Stimulated activated CD4-positive, alpha-beta T cell treated with anti-CD3 and anti-CD28 coated beads, Interleukin-2, amount 100 ng/mL, for 48 hours (primary cell): ENCODE measurements at regions not wholly inside any gene's neighbourhood (a gene's known extent, or its start where the extent isn't known, plus 50 kb on each side); places are given as distances from the start of the nearest gene placed in this dataset.

ENCODE experiments used
- DNase-seq, 2 donors: peaks; one replicate each; pipeline ENCODE4 v3.0.0-alpha.2; 2020

DNA sequence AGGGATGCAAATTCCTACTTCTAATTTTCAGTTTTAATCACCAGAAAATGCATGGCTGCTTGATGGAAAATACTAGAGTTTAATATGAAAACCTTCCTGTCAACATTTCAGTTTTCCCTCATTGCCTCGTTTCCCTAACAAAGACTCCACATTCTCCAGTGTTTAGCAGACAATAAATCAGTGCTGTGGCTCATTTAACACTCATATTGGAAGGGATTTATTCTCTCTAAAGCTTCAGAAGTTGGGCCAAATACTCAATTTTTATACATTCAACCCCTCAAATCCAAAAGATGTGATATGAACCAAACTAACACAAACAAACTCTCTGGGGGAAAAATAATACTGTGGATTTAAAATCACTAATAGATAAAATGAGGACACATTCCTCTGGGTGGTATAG, 482.5 kb downstream of the FLRT2 start:
- no peak for DNase-seq

GRCh38 chr14:86003998-86004397, 474.1 kb downstream of the FLRT2 start:
- DNase-seq: no peak

DNA sequence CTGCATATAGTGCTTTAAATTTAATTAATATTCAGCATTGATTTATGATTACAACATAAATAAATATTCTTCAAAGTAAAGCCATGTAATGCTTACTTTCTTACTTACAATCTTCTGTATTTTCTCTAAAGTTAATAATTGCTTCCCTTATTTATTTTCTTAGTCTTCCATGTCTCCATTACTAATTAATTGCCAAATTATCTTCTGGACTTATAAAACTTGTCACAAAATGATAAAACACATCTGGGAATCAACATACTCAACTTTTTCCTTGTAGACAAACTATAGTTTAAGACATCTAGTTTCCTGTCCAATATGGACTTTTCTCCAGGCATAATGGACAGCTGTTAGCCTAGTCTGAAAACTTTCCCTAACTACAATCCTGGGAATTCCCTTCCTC, 466.6 kb downstream of the FLRT2 start:
- DNase-seq: no peak

- no peak for DNase-seq
These were observed 461.2 kb downstream of the FLRT2 start for GRCh38 chr14:85991156-85991555.

GRCh38 chr14:85987907-85988306, 458.0 kb downstream of the FLRT2 start:
- no peak for DNase-seq

DNA sequence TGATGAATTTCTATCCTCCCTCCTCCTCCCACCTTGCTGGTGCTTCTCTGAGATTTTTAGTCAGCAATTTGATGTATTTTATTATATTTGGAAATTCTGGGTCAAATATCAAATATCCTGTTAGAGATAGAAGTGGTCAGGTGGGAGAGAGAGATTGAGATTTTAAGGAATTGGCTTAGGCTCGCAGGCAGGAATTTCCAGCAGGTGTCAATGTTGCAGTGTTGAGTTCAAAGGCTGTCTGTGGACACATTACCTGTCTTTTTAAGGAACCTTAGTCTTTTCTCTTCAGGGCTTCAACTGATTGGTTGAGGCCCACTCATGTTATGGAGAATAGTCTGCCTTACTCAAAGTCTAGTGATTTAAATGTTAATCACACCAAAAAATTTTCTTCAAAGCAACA, 457.3 kb downstream of the FLRT2 start:
- no peak for DNase-seq

GRCh38 chr14:85978582-85979250, 448.8 kb downstream of the FLRT2 start:
- no peak for DNase-seq

GRCh38 chr14:85974602-85975001, 444.7 kb downstream of the FLRT2 start:
- no peak for DNase-seq

DNA sequence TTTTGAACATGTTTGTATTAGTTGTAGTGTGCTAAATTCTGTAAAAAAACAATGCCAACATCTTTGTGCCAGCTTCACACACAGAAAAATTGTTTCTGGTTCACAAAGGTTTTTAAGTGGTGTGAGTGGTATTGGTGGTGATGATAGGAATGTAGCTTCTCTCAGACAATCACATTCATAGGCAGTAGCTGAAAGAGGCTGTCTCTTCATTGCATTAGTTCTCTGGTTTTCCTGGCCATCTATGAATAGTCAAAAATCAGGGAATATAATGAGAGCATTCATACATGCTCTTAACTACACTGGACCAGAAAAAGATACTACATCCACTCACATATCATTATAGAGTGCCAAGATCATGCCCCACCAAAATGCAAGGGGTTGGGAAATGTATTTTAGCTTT, 433.5 kb downstream of the FLRT2 start:
- no peak for DNase-seq

DNA sequence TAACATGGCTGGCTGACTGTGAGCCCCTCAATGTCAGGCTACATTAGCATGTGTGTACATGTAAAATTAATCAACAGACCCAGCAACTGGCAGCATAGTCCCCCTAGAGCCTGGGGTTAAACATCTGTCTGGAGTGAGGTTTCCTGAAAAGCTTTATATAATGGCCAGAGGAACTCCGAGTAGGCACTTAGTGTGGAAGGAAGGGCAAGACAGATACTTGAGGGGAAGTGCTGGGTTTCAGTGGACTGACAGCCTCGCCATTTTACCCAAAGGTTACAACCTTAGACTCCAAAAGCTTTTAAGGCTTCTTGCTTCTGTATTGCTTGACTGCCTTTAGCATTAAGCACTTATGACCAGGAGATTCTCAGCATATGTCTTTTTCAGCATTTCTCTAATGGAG, 430.8 kb downstream of the FLRT2 start:
- DNase-seq: no peak

GRCh38 chr14:85959063-85959462, 429.1 kb downstream of the FLRT2 start:
- no peak for DNase-seq

DNA sequence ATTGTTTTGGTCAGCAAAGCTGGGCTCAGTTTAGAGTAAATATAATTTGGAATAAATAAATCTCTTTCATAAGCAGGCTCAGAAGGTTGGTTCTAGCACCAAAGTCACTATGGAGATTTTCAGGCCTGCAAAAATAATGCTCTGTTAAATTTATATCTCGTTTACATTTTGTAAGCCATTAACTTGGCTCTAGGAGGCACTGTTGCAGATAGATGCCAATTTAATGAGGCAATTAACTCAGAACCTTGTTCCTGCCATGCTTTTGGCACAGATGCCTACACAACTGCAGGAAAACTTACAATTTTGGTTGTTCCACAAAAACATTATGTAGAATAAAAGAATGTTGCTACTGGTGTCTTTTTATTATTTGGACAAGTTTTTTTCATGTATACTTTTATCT, 428.1 kb downstream of the FLRT2 start:
- DNase-seq: no peak

GRCh38 chr14:85953265-85953664, 423.3 kb downstream of the FLRT2 start:
- DNase-seq: no peak

DNA sequence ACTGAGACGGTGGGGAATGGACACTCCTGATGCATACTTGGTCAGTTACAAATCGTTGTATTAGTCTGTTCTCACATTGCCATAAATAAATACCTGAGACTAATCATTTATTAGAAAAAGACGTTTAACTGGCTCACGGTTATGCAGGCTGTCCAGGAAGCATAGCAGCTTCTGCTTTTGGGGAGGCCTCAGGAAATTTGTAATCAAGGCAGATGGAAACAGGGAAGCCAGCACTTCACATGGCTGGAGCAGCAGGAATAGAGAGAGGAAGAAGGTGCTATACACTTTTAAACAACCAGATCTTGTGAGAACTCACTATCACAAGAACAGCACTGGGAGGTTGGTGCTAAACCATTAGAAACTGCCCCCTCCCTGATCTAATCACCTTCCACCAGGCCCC, 418.2 kb downstream of the FLRT2 start:
- no peak for DNase-seq

GRCh38 chr14:85947461-85948139, 417.7 kb downstream of the FLRT2 start:
- no peak for DNase-seq

GRCh38 chr14:85943192-85943591, 413.2 kb downstream of the FLRT2 start:
- no peak for DNase-seq

GRCh38 chr14:85934886-85935254, 404.9 kb downstream of the FLRT2 start:
- DNase-seq: no peak

DNA sequence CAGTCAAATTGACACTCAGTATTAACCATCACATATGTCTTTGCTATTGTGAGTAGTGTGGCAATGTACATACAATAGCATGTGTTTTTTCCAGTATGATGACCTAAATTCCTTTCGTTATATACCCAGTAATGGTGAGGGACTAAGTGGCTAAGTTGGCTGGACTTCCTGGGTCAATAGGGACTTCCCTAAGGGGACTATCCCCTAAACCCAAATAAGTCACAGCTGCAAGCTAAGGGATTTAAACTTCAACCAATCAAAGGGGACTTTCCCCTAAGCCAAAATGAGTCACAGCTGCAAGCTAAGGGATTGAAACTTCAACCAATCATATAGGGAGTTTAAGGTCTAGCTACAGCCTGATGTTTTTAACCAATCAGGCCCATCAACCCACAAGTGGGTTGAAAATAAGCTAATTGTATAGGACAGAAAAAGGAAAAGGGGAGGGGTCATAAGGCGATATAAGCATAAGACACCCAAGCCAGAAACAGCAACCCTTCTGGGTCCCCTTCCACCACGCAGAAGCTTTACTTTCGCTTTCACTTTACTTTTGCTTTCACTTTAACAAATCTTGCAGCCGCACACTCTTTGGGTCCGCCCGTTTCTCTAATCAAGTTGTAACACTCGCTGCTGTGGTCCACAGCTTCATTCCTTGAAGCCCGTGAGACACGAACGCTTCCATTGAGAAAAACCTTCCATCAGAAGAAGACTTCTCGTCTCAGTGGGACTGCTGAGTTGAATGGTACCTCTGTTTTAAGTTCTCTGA, 404.4 kb downstream of the FLRT2 start:
- DNase-seq: peak; percentile 16 to 23

DNA sequence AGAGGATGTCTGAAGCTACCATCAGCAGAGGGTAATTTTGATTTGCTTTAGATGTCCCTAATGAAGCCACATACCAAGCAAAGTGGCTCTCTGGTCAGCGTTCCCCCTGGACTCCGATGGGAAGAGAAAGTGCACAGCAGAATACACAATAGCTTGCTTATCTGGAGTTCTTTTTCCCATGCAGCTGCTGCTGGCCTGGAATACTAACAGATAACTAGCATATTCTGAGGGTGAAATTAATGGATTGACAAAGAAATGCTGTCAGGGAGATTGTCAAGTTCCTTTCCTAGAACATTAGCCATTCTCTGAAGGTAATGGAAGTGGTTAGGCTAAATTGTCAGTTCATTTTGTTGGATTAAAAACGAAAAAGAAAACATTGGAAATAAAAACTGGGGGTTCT, 391.3 kb downstream of the FLRT2 start:
- no peak for DNase-seq

GRCh38 chr14:85917716-85918115, 387.8 kb downstream of the FLRT2 start:
- DNase-seq: no peak

DNA sequence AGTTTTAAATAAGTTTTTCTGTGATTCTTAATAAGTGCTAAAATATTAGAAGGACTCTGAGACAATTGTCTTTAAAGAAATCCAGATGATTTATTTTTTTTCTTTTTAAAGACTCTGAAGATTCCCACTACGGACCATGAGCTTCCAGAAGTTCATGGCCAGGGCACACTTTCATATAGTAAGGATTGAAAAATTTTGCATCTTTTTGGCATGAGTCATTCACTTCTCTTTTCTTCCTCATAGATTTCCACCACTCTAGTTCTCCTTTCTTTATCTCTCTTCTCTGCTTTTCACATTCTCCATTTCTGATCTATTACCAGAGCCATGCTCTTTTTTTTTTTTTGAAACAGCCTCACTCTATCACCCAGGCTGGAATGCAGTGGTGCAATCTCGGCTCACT, 385.8 kb downstream of the FLRT2 start:
- no peak for DNase-seq

DNA sequence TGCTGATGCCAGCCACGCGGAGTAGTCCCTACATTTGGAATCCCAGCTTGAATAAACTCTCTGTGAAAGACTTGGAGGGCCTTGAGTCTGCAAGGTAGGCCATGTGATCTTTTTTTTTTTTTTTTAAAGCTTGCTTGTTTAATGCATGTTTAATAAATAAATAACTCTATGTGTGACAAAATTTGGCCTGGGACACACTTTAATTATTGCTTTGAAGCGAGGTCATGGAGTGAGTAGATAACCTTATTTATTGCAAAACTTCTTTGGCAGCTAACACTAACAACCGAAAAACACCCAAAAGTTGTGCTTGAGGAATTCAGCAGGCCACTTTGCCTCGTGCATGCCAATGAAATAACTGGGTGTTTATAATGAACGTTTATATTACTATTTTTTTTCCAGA, 382.2 kb downstream of the FLRT2 start:
- no peak for DNase-seq

DNA sequence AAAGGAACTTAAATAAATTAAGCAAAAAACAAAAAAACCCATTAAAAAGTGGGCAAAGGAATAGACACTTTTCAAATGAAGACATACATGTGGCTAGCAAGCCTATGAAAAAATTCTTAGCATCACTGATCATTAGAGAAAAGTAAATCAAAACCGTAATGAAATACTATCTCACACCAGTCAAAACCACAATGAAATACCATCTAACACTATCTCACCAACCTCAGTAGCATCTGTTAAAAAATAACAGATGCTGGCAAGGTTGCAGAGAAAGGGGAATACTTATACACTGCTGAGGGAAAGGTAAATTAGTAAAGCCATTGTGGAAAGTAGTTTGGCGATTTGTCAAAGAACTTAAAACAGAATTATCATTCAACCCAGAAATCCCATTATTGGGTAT, 381.1 kb downstream of the FLRT2 start:
- no peak for DNase-seq

DNA sequence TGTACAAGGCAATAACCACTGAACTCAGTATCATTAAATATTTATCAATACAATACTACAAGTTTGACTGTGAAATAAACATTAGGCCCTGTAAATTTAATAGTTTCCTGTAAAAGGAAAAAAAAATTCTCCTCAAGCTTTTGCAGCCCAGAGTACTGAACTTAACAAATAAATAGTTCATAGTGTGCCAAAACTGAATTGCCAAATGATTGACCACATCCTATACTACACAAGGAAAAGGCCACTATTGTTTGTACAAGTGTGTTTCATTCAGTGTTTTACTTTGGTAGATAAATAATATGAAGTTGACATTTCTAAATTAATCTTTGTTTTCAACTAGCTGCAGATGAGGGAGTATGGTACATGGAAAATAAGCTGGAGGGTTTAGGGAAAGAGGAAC, 379.6 kb downstream of the FLRT2 start:
- DNase-seq: no peak
